ACC112 (cell line): ENCODE measurements at regions not wholly inside any gene's neighbourhood (a gene's known extent, or its start where the extent isn't known, plus 50 kb on each side); places are given as distances from the start of the nearest gene placed in this dataset.
"Not testable (repeated sequence)": the region's sequence is repeated elsewhere in the genome, so short reads cannot be mapped to it uniquely, and the experiment has no call there.

Experiments
- H2AFZ ChIP-seq: fragments of 200-600 bp; sonication (generic); one replicate; pipeline ENCODE4 v1.6.0; 2017; ENCODE audit warnings: antibody characterized with exemption, low read length; ENCODE audit not compliant: unreplicated experiment
- H3K27ac ChIP-seq: fragments of 200-600 bp; sonication (generic); 2 replicates; pipeline ENCODE4 v1.5.1; 2014; ENCODE audit warnings: low read depth, mild to moderate bottlenecking, antibody characterized with exemption, low read length, moderate library complexity
- H3K27me3 ChIP-seq: fragments of 200-600 bp; sonication (generic); 2 replicates; pipeline ENCODE4 v1.6.1; 2014; ENCODE audit warnings: mild to moderate bottlenecking, antibody characterized with exemption, low read length, moderate library complexity, mixed read lengths; ENCODE audit not compliant: insufficient read depth
- H3K36me3 ChIP-seq: fragments of 200-600 bp; sonication (generic); 2 replicates; pipeline ENCODE4 v1.6.1; 2016; ENCODE audit warnings: mild to moderate bottlenecking, antibody characterized with exemption, low read length, moderate library complexity, mixed read lengths; ENCODE audit not compliant: insufficient read depth
- H3K4me1 ChIP-seq: fragments of 200-600 bp; sonication (generic); one replicate; pipeline ENCODE4 v1.6.1; 2016; ENCODE audit warnings: low read length, mixed read lengths; ENCODE audit not compliant: insufficient read depth, unreplicated experiment, control insufficient read depth
- H3K4me3 ChIP-seq: fragments of 200-600 bp; sonication (generic); 2 replicates; pipeline ENCODE4 v1.5.1; 2014; ENCODE audit warnings: mild to moderate bottlenecking, low read depth, low read length
- H3K79me2 ChIP-seq: fragments of 200-600 bp; sonication (generic); one replicate; pipeline ENCODE4 v1.6.0; 2016; ENCODE audit warnings: low read length; ENCODE audit not compliant: control insufficient read depth, unreplicated experiment, insufficient read depth

DNA sequence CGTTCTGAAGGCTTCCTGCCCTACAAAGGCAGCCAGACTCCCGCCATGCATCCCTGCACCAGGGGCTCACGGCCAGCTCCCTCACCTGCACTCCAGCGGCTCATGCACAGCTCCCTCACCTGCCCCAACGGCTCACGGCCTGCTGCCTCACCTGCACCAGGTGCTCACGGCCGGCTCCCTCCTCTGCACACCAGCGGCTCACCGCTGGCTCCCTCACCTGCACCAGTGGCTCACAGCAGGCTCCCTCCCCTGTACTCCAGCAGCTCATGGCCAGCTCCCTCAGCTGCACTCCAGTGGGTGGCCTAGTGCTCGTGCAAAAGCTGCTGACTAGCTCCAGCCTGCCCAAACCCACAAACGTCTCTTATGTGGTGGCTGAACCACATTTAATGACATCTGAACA is 389.2 kb upstream of the DEFB115 start:
- not testable (repeated sequence) for H3K27ac ChIP-seq, H3K79me2 ChIP-seq, H3K27me3 ChIP-seq, H2AFZ ChIP-seq, H3K4me1 ChIP-seq, H3K36me3 ChIP-seq, H3K4me3 ChIP-seq

DNA sequence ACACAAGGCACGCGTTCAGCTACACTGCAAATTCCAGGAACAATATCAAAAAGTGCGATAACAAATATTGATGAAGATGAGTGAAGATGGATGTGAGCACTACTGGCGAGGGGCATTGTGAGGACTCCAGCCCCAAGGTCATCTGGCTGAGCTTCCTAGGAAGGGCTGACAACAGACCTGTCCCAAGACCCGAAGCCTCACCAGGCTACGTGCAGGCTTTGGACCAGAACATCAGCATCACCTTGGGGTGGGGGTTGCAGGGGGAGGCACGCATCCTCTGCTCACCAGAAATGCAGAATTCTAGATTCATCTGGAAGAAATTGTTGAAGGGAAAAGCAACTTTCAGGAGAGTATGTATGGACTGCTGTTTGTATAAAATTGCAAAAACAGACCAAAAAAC is 386.3 kb upstream of the DEFB115 start:
- H3K27ac ChIP-seq, H3K79me2 ChIP-seq, H3K4me3 ChIP-seq, H3K27me3 ChIP-seq, H3K4me1 ChIP-seq, H3K36me3 ChIP-seq, H2AFZ ChIP-seq: not testable (repeated sequence)

DNA sequence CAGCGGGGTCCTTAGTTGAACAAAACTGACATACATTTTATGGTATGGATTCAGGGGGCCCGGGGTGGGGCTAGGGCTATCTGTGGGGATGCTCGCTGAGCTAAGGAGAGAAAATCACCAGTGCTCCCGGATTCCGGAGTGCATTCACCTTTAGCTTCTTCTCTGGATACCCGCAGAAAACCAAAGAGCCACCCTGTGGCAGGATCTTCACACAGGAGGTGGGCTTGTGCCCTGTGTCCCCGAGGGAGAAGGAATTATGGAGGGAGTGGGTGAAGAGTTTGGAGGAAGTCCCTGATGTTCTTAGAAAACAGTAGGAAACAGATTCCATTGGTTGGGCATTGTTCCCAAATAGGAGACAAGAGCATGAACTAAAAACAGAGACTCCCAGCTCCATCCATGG is 385.2 kb upstream of the DEFB115 start:
- not testable (repeated sequence) for H2AFZ ChIP-seq, H3K27ac ChIP-seq, H3K36me3 ChIP-seq, H3K4me1 ChIP-seq, H3K4me3 ChIP-seq, H3K27me3 ChIP-seq, H3K79me2 ChIP-seq

DNA sequence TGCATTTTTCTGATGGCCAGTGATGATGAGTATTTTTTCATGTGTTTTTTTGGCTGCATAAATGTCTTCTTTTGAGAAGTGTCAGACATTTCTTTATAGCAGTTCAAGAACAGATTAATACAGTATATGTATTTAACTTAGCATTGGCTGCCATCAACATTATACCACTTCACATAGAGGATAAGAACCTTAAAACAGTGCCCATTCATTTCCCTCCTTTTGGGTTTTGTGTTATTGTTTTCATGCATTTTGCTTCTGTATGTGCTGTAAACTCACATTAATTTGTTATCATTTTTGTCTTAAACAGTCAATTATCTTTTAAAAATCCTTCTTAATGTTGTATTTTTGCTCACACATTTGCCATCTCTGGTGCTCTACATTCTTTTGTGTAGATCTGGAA is 381.6 kb upstream of the DEFB115 start:
- not testable (repeated sequence) for H3K4me3 ChIP-seq, H3K4me1 ChIP-seq, H3K27me3 ChIP-seq, H2AFZ ChIP-seq, H3K36me3 ChIP-seq, H3K79me2 ChIP-seq, H3K27ac ChIP-seq

DNA sequence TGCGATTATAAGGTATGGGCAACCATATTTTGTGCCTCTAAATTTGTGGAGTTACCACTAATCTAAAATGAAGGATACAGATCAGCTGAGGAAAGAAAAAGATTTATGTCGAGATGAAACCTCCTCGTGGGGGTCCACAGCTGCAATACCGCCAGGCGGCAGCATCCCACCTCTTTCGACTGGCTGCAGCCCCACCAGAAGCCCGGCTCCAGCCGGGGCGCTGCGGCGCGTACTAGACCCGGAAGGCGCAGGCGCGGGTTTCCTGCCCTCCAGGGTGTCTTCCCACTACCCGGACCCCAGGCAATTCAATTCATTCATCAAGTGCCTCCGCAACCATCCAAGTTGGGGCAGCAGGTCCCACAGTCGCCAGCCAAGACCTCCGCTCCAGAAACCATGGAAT is 366.1 kb upstream of the DEFB115 start:
- not testable (repeated sequence) for H3K27ac ChIP-seq, H3K4me1 ChIP-seq, H3K79me2 ChIP-seq, H2AFZ ChIP-seq, H3K36me3 ChIP-seq, H3K4me3 ChIP-seq
- H3K27me3 ChIP-seq, result peaks cover 47% of the 10 kb centered on the region

DNA sequence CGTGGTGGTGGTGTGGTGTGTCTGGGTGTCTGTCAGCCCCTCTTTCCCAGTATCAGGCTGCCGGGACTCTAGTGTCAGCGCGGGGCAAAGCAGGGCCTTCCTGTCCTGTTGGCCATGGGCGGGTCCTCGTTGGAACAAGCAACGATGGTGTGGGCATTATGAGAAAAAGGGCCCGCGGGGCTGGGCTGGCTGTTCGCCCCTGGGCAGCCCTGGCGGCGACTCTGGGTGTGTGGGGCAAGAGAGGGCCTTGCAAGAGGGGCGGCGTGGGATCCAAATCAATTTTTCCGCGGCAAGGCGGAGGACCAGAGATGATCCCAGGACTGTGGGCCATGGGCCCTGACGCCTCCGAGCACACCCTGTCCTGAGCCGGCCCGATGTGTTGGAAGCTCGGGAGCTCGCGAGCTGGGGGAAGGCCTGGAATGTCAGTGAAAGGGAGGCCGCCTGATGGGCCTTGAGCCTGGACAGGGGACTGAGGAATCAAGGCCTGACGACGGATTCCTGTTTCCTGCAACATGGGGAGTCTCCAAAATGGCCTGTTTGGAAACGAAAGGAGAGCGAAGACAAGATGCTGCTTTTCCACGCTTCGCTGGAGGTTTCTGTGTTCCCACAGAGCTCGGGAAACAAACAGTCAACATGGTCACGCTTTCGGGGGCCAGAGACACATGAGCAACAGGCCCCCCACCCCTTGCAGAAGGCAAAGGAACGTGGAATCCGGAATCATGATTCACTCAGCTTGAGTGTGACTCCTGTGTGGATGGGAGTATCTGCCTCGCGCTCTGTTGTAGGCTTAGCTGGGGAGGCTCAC is 364.7 kb upstream of the DEFB115 start:
- no peaks in the 10 kb centered on the region for H3K79me2 ChIP-seq
- peak overlapping the region; percentile 40; the same call in 1 of the 2 replicates for H3K4me3 ChIP-seq
- no peaks in the 10 kb centered on the region for H3K36me3 ChIP-seq
- peaks cover 60% of the 10 kb centered on the region for H3K27me3 ChIP-seq
- H2AFZ ChIP-seq, result peak overlapping the region; percentile 25
- H3K27ac ChIP-seq, result no peak overlapping the region
- no peaks in the 10 kb centered on the region for H3K4me1 ChIP-seq

DNA sequence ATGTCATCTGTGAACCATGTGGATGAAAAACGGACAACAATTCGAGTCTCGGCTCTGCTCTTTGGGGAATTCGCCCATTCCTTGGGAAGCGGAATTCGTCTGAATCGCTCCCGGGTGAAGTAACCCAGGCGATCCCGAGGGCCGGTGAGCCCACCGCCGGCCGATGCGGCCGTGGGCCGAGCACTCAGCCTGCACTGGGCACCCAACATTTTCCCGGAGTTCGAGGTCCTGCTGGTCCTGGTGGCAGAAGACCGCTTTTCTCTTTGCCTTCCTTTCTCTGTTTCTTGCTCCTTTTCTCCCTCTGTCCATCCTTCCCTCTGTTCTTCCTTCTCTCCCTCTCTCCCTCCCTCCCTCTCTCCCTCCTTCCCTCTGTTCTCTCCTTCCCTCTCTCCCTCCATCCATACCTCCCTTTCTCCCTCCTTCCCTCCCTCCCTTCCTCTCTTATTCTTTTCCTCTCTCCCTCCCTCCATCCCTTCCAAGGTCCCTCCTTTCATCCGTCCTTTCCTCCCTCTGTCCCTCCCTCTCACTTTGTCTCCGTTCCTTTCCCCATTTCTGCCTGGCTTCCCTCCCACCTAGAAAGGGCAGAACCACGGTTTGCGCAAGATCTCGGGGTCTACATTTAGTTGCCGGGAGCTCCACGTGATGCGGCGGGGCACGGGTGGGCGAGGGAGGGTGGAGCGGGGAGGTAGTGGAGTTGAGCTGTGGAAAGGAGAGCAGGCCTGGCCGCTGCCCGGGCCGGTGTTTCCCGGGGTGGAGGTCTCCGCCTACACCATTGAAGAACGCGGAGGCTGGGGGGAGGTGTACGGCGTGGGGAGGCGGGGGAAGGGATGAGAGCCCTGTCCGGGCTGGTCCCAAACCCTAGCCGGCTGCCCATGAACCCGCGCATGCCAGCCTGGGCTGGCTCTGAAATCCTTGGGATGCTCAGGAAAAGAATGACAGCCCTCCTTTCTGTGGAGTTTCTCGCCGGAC is 363.8 kb upstream of the DEFB115 start:
- not testable (repeated sequence) for H3K36me3 ChIP-seq, H3K79me2 ChIP-seq, H3K27ac ChIP-seq, H3K4me1 ChIP-seq, H2AFZ ChIP-seq, H3K4me3 ChIP-seq
- H3K27me3 ChIP-seq, result peaks cover 65% of the 10 kb centered on the region

DNA sequence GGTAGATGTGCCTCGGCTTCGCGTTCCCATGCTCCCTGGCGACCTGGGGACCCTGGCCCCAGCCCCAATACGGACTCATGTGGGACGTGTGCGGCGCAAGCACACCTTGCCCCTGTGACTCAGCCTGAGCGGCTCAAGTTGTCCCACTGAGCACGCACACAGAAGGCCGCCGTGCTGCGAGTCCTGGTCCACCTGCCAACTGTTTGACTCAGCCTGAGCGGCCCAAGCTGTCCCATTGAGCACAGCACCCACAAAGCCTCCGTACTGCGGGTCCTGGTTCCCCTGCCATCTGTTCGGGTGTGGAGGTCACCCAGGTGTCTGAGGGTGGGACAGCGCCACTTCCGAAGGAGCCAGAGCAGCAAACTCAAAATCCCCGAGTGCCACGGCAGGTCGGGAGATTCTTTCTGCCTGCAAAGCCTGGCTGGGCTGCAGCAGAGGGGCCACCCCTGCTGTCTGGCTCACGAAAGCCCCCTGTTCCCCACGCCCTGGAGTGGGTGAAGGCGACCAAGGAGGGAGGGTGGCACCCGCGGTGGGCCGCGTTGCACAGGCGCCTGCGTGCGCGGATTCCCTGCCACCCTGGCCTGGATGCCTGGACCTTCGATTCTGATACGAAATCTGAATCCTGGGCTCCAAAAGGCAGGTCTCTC is 362.6 kb upstream of the DEFB115 start:
- H3K4me1 ChIP-seq, result not testable (repeated sequence)
- peaks cover 73% of the 10 kb centered on the region for H3K27me3 ChIP-seq

DNA sequence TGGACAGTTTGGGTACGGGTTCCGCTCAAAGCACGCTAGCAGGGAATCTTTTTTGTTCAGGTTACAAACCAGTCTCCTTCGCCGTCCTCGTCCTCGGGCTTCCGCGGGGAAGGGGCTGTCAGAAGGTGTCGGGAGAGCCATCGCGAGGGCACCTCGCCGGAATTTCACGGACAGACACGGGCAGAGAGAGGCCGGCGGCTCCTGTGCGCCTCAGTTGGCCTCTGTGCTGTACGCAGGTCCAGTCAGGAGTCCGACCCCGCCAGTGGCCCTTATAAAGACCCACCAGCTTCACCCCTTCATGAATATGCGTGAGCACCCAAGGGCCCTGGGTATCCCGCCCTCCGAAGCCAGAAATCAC is 362.1 kb upstream of the DEFB115 start:
- H3K27ac ChIP-seq, H2AFZ ChIP-seq, H3K4me1 ChIP-seq, H3K4me3 ChIP-seq, H3K36me3 ChIP-seq, H3K79me2 ChIP-seq: not testable (repeated sequence)
- peaks cover 78% of the 10 kb centered on the region for H3K27me3 ChIP-seq

More for the DNA sequence above, 362.6 kb upstream of the DEFB115 start:
- H2AFZ ChIP-seq, H3K36me3 ChIP-seq, H3K79me2 ChIP-seq, H3K4me3 ChIP-seq, H3K27ac ChIP-seq: not testable (repeated sequence)

DNA sequence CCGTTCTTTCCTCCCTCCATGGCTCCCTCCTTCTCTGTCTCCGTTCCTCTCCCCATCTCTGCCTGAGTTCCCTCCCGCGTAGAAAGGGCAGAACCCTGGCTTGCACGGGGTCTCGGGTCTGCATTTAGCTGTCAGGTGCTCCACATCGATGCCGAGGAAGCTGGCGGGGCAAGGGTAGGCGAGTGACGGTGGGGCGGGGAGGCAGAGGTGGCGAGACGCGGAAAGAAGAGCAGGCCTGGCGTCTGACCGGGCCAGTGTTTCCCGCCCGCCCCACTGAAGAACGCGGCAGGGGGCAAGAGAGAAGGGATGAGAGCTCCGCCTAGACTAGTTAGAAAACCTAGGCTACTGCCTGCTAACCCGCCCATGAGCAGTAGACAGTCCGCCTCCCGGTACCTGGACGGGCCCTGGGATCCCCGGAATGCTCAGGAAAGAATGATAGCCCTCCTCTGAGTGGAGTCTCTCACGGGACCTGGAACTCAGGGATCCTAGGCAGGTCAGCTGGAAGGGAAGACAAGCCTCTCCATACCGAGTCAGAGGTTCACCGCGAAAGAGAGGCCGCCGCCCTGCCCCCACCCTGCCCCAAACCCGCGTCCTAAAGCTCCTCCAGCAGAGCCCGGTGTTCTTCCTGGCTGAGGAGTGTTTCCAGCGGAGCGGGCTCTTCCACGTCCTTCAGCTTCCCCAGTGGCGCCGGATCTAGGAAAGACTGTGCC is 357.9 kb upstream of the DEFB115 start:
- not testable (repeated sequence) for H3K79me2 ChIP-seq, H3K27ac ChIP-seq, H3K4me3 ChIP-seq, H3K4me1 ChIP-seq, H3K36me3 ChIP-seq, H2AFZ ChIP-seq
- H3K27me3 ChIP-seq, result peaks cover 56% of the 10 kb centered on the region
